ENCODE measurements at regions not wholly inside any gene's neighbourhood (a gene's known extent, or its start where the extent isn't known, plus 50 kb on each side); places are given as distances from the start of the nearest gene placed in this dataset.

- no peak overlapping the region for H2AFZ ChIP-seq
Measured at GRCh38 chr4:31445526-31445925, 725.4 kb downstream of the PCDH7 start.

GRCh38 chr4:31455612-31456011, 735.4 kb downstream of the PCDH7 start:
- Histone ChIP-seq H3K9me3 (ENCODE audit: control insufficient read depth, low read length) (no peaks in the 10 kb centered on the region), H3K4me1 (no peaks in the 10 kb centered on the region), H3K27ac (no peak overlapping the region), H3K4me3 (ENCODE audit: low read depth, low read length) (no peak overlapping the region), H2AFZ (no peak overlapping the region), H3K27me3 (ENCODE audit: control insufficient read depth, insufficient read depth, low read length) (no peaks in the 10 kb centered on the region), H3K4me2 (ENCODE audit: low read length) (no peak overlapping the region), H3K9ac (no peak overlapping the region), H3K36me3 (ENCODE audit: control insufficient read depth, insufficient read depth, low read length) (no peaks in the 10 kb centered on the region), H3K79me2 (no peaks in the 10 kb centered on the region)
- TF ChIP-seq CTCF (IDR thresholded peaks at IDR 0.05): no peak

More at GRCh38 chr4:31445526-31445925, 725.4 kb downstream of the PCDH7 start:
- no peak overlapping the region for H3K27ac ChIP-seq
- TF ChIP-seq CTCF (IDR thresholded peaks at IDR 0.05): no peak
- H3K79me2 ChIP-seq: no peaks in the 10 kb centered on the region
- no peak overlapping the region for H3K9ac ChIP-seq
- no peak overlapping the region for H3K4me2 ChIP-seq (ENCODE audit: low read length)
- no peaks in the 10 kb centered on the region for H3K9me3 ChIP-seq (ENCODE audit: control insufficient read depth, low read length)
- no peaks in the 10 kb centered on the region for H3K27me3 ChIP-seq (ENCODE audit: control insufficient read depth, insufficient read depth, low read length)
- H3K4me3 ChIP-seq (ENCODE audit: low read depth, low read length): no peak overlapping the region
- no peaks in the 10 kb centered on the region for H3K36me3 ChIP-seq (ENCODE audit: control insufficient read depth, insufficient read depth, low read length)
- H3K4me1 ChIP-seq: no peaks in the 10 kb centered on the region

GRCh38 chr4:31458813-31459212, 738.6 kb downstream of the PCDH7 start:
- Histone ChIP-seq H3K9me3 (ENCODE audit: control insufficient read depth, low read length) (no peaks in the 10 kb centered on the region), H3K4me2 (ENCODE audit: low read length) (no peak overlapping the region), H3K4me1 (no peaks in the 10 kb centered on the region), H3K36me3 (ENCODE audit: control insufficient read depth, insufficient read depth, low read length) (no peaks in the 10 kb centered on the region), H3K9ac (no peak overlapping the region), H3K27me3 (ENCODE audit: control insufficient read depth, insufficient read depth, low read length) (no peaks in the 10 kb centered on the region), H3K79me2 (no peaks in the 10 kb centered on the region), H3K4me3 (ENCODE audit: low read depth, low read length) (no peak overlapping the region), H2AFZ (no peak overlapping the region), H3K27ac (no peak overlapping the region)
- no peak for TF ChIP-seq CTCF (IDR thresholded peaks at IDR 0.05)

GRCh38 chr4:31461421-31461820, 741.3 kb downstream of the PCDH7 start:
- H3K27me3 ChIP-seq (ENCODE audit: control insufficient read depth, insufficient read depth, low read length): no peaks in the 10 kb centered on the region
- no peak overlapping the region for H2AFZ ChIP-seq
- H3K36me3 ChIP-seq (ENCODE audit: control insufficient read depth, insufficient read depth, low read length): no peaks in the 10 kb centered on the region
- H3K4me2 ChIP-seq (ENCODE audit: low read length): no peak overlapping the region
- H3K4me3 ChIP-seq (ENCODE audit: low read depth, low read length): no peak overlapping the region
- H3K27ac ChIP-seq: no peak overlapping the region
- TF ChIP-seq CTCF (IDR thresholded peaks at IDR 0.05): no peak
- H3K4me1 ChIP-seq: no peaks in the 10 kb centered on the region
- H3K9me3 ChIP-seq (ENCODE audit: control insufficient read depth, low read length): no peaks in the 10 kb centered on the region
- no peaks in the 10 kb centered on the region for H3K79me2 ChIP-seq
- no peak overlapping the region for H3K9ac ChIP-seq

- Histone ChIP-seq H3K9ac (no peak overlapping the region), H3K79me2 (no peaks in the 10 kb centered on the region), H3K4me3 (ENCODE audit: low read depth, low read length) (no peak overlapping the region), H3K9me3 (ENCODE audit: control insufficient read depth, low read length) (no peaks in the 10 kb centered on the region), H3K4me2 (ENCODE audit: low read length) (no peak overlapping the region), H3K36me3 (ENCODE audit: control insufficient read depth, insufficient read depth, low read length) (no peaks in the 10 kb centered on the region), H2AFZ (no peak overlapping the region), H3K27me3 (ENCODE audit: control insufficient read depth, insufficient read depth, low read length) (no peaks in the 10 kb centered on the region), H3K27ac (no peak overlapping the region), H3K4me1 (no peaks in the 10 kb centered on the region)
- no peak for TF ChIP-seq CTCF (IDR thresholded peaks at IDR 0.05)
Measured at GRCh38 chr4:31467781-31468180, 747.6 kb downstream of the PCDH7 start.
